ENCODE measurements at regions not wholly inside any gene's neighbourhood (a gene's known extent, or its start where the extent isn't known, plus 50 kb on each side); places are given as distances from the start of the nearest gene placed in this dataset.
"Not testable (repeated sequence)": the region's sequence is repeated elsewhere in the genome, so short reads cannot be mapped to it uniquely, and the experiment has no call there.

GRCh38 chr1:67513392-67514294, 83.4 kb upstream of the SERBP1 start:
- H3K4me1 ChIP-seq (ENCODE audit: control insufficient read depth, insufficient read depth, low read length); H3K36me3 ChIP-seq (ENCODE audit: control insufficient read depth in 2 of 2, insufficient read depth in 1 of 2, low read length in 2 of 2); H3K27ac ChIP-seq (ENCODE audit: extremely low read depth, low read depth, low read length); POLR2A ChIA-PET; H3K9me3 ChIP-seq (ENCODE audit: control insufficient read depth, insufficient read depth, low read depth, low read length); H3K4me3 ChIP-seq (ENCODE audit: low read depth, low read length): not testable (repeated sequence)
- CTCF ChIA-PET, result interaction anchor here (0.6 to 1.4 kb wide), 4 partner anchors 10 to 748 kb away, joined by 3 to 5 read pairs (median 3); no protein-coding TSS in a partner anchor
- peak; percentile 13 for TF ChIP-seq SETDB1 (IDR thresholded peaks at IDR 0.05; ENCODE audit: insufficient read length, low read length)

GRCh38 chr1:67514300-67514699, 84.1 kb upstream of the SERBP1 start:
- Histone ChIP-seq H3K4me3 (ENCODE audit: low read depth, low read length) (no peak overlapping the region), H3K9me3 (ENCODE audit: control insufficient read depth, insufficient read depth, low read depth, low read length) (no peaks in the 10 kb centered on the region), H3K36me3 (ENCODE audit: control insufficient read depth in 2 of 2, insufficient read depth in 1 of 2, low read length in 2 of 2) (no peaks in the 10 kb centered on the region), H3K4me1 (ENCODE audit: control insufficient read depth, insufficient read depth, low read length) (no peaks in the 10 kb centered on the region), H3K27ac (ENCODE audit: extremely low read depth, low read depth, low read length) (no peak overlapping the region)
- ChIA-PET CTCF (no interaction called here), POLR2A (no interaction called here)
- TF ChIP-seq ZNF518A (tag by site-specific recombination; conservative IDR thresholded peaks at IDR 0.05; ENCODE audit: low read depth) (no peak), ZBTB21 (tag by site-specific recombination; IDR thresholded peaks at IDR 0.05) (no peak), ZNF26 (tag by site-specific recombination; IDR thresholded peaks at IDR 0.05) (no peak), ZNF785 (tag by site-specific recombination; IDR thresholded peaks at IDR 0.05) (no peak), BCL11A (tag by site-specific recombination; IDR thresholded peaks at IDR 0.05; ENCODE audit: low read depth) (no peak), ZNF24 (tag by site-specific recombination; IDR thresholded peaks at IDR 0.05) (no peak), ZNF341 (tag by site-specific recombination; IDR thresholded peaks at IDR 0.05; ENCODE audit: low read depth) (no peak), ZNF223 (tag by site-specific recombination; IDR thresholded peaks at IDR 0.05) (no peak), ZNF692 (tag by site-specific recombination; IDR thresholded peaks at IDR 0.05) (no peak), PRDM4 (tag by site-specific recombination; IDR thresholded peaks at IDR 0.05) (no peak), ZSCAN30 (tag by site-specific recombination; IDR thresholded peaks at IDR 0.05) (no peak), PRDM1 (tag by site-specific recombination; IDR thresholded peaks at IDR 0.05) (no peak), ZSCAN4 (tag by site-specific recombination; IDR thresholded peaks at IDR 0.05) (no peak)

All from HEK293 (cell line).